HG03045 (cell line): ENCODE measurements at regions not wholly inside any gene's neighbourhood (a gene's known extent, or its start where the extent isn't known, plus 50 kb on each side); places are given as distances from the start of the nearest gene placed in this dataset.
"Not testable (repeated sequence)": the region's sequence is repeated elsewhere in the genome, so short reads cannot be mapped to it uniquely, and the experiment has no call there.

Source experiments
- ATAC-seq: cut with Tn5 transposase; IDR thresholded peaks from one replicate; pipeline ENCODE4 v1.9.1; 2021; ENCODE audit warnings: mild to moderate bottlenecking, moderate library complexity; ENCODE audit not compliant: unreplicated experiment

GRCh38 chr5:27996665-27997064, 958.3 kb upstream of the CDH9 start:
- no peak for ATAC-seq

- no peak for ATAC-seq
Observed at GRCh38 chr5:27995867-27996266, 957.5 kb upstream of the CDH9 start.

GRCh38 chr5:27978322-27978721, 939.9 kb upstream of the CDH9 start:
- no peak for ATAC-seq

GRCh38 chr5:27969157-27969556, 930.8 kb upstream of the CDH9 start:
- ATAC-seq: no peak

GRCh38 chr5:27963050-27963783, 924.8 kb upstream of the CDH9 start:
- no peak for ATAC-seq

GRCh38 chr5:27962198-27962597, 923.8 kb upstream of the CDH9 start:
- no peak for ATAC-seq

- no peak for ATAC-seq
Observed at GRCh38 chr5:27947088-27947487, 908.7 kb upstream of the CDH9 start.

GRCh38 chr5:27944471-27944870, 906.1 kb upstream of the CDH9 start:
- no peak for ATAC-seq

- no peak for ATAC-seq
Observed at GRCh38 chr5:27938989-27939388, 900.6 kb upstream of the CDH9 start.

GRCh38 chr5:27928060-27928459, 889.7 kb upstream of the CDH9 start:
- ATAC-seq: no peak

- ATAC-seq: no peak
Observed at GRCh38 chr5:27911216-27911615, 872.8 kb upstream of the CDH9 start.

GRCh38 chr5:27908341-27908740, 870.0 kb upstream of the CDH9 start:
- ATAC-seq: no peak

- ATAC-seq: no peak
Observed at GRCh38 chr5:27906931-27907601, 868.7 kb upstream of the CDH9 start.

GRCh38 chr5:27906481-27906880, 868.1 kb upstream of the CDH9 start:
- ATAC-seq: no peak

GRCh38 chr5:27900761-27901160, 862.4 kb upstream of the CDH9 start:
- ATAC-seq: no peak

- no peak for ATAC-seq
Observed at GRCh38 chr5:27876071-27876470, 837.7 kb upstream of the CDH9 start.

- no peak for ATAC-seq
Observed at GRCh38 chr5:27875148-27875547, 836.8 kb upstream of the CDH9 start.

GRCh38 chr5:27868292-27868691, 829.9 kb upstream of the CDH9 start:
- no peak for ATAC-seq

- ATAC-seq: no peak
Observed at GRCh38 chr5:27855491-27855890, 817.1 kb upstream of the CDH9 start.

GRCh38 chr5:27854243-27854852, 816.0 kb upstream of the CDH9 start:
- ATAC-seq: no peak

- no peak for ATAC-seq
Observed at GRCh38 chr5:27845248-27845647, 806.9 kb upstream of the CDH9 start.

- not testable (repeated sequence) for ATAC-seq
Observed at GRCh38 chr5:27836704-27837103, 798.3 kb upstream of the CDH9 start.
